HEK293T (cell line): ENCODE measurements at regions not wholly inside any gene's neighbourhood (a gene's known extent, or its start where the extent isn't known, plus 50 kb on each side); places are given as distances from the start of the nearest gene placed in this dataset.

ENCODE experiments used
- BHLHE40 ChIP-seq: fragments of 450-650 bp; IDR thresholded peaks from 2 replicates; pipeline ENCODE4 v1.6.1; 2016; ENCODE audit warnings: mild to moderate bottlenecking, moderate library complexity, borderline replicate concordance
- NFRKB ChIP-seq: fragments of 450-650 bp; IDR thresholded peaks from 2 replicates; pipeline ENCODE4 v1.6.1; 2016; ENCODE audit warnings: mild to moderate bottlenecking, moderate library complexity

DNA sequence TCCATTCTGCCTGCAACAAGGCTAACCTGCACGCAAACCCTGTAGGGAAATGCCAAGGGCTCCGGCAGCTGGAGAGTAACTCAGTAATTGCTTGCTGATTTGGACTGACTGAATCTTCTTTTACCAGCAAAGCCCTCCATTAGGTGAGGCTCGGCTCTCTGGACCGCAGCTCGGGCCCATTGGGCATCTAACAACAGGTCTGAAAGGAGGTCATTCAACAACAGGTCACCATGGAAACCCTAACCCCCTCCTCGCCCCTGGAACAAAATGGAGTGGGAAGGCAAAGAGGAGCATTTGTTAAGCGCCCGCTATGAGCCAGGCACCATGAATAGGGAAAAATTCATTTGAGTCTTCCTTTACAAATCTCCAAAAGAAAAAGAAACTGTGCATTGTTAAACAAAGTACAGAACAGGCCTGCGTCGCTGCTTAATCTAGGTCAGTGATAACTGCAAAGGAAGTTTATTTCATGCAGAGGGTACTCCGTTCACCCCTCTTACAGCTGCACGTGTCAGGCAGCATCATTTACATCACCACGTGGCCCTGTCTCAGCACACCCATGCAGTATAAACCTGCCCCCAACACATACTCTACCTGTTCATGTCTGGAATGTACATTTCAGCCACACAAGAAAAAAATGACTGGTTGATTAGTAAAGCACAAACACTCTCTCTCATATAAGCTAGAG is 248.8 kb upstream of the NEBL start:
- TF ChIP-seq BHLHE40 (no peak), NFRKB (no peak)
